NCI-H526 treated with DMSO at 0.1 percent for 48 hours (cell line): ENCODE measurements at regions not wholly inside any gene's neighbourhood (a gene's known extent, or its start where the extent isn't known, plus 50 kb on each side); places are given as distances from the start of the nearest gene placed in this dataset.

ENCODE experiments used
- DNase-seq: peaks from one replicate; lab custom pipeline; 2025; lab: John Stamatoyannopoulos, UW

GRCh38 chr1:193799948-193800690, 613.7 kb upstream of the B3GALT2 start:
- DNase-seq, result no peak

GRCh38 chr1:193799371-193799770, 613.0 kb upstream of the B3GALT2 start:
- no peak for DNase-seq

GRCh38 chr1:193794239-193794638, 607.8 kb upstream of the B3GALT2 start:
- peak; percentile 63 for DNase-seq

GRCh38 chr1:193791746-193792145, 605.3 kb upstream of the B3GALT2 start:
- DNase-seq, result no peak

GRCh38 chr1:193787061-193787460, 600.6 kb upstream of the B3GALT2 start:
- no peak for DNase-seq

- DNase-seq, result no peak
Measured at GRCh38 chr1:193785850-193786420, 599.5 kb upstream of the B3GALT2 start.

- DNase-seq, result no peak
Measured at GRCh38 chr1:193774536-193775323, 588.3 kb upstream of the B3GALT2 start.

GRCh38 chr1:193771596-193771995, 585.2 kb upstream of the B3GALT2 start:
- no peak for DNase-seq

- no peak for DNase-seq
Measured at GRCh38 chr1:193769651-193770050, 583.2 kb upstream of the B3GALT2 start.

GRCh38 chr1:193767886-193768285, 581.5 kb upstream of the B3GALT2 start:
- DNase-seq, result no peak

- no peak for DNase-seq
Measured at GRCh38 chr1:193766329-193766728, 579.9 kb upstream of the B3GALT2 start.

- DNase-seq, result no peak
Measured at GRCh38 chr1:193763266-193763665, 576.9 kb upstream of the B3GALT2 start.

GRCh38 chr1:193762236-193762635, 575.8 kb upstream of the B3GALT2 start:
- no peak for DNase-seq

GRCh38 chr1:193755441-193755840, 569.0 kb upstream of the B3GALT2 start:
- DNase-seq, result no peak

GRCh38 chr1:193754732-193755427, 568.5 kb upstream of the B3GALT2 start:
- no peak for DNase-seq

GRCh38 chr1:193754151-193754550, 567.7 kb upstream of the B3GALT2 start:
- DNase-seq, result no peak

- no peak for DNase-seq
Measured at GRCh38 chr1:193753038-193753756, 566.8 kb upstream of the B3GALT2 start.

GRCh38 chr1:193749868-193750267, 563.5 kb upstream of the B3GALT2 start:
- DNase-seq, result no peak

- DNase-seq, result no peak
Measured at GRCh38 chr1:193747579-193747978, 561.2 kb upstream of the B3GALT2 start.

GRCh38 chr1:193741228-193741627, 554.8 kb upstream of the B3GALT2 start:
- no peak for DNase-seq

- DNase-seq, result no peak
Measured at GRCh38 chr1:193740762-193741161, 554.3 kb upstream of the B3GALT2 start.

- DNase-seq, result no peak
Measured at GRCh38 chr1:193736507-193736906, 550.1 kb upstream of the B3GALT2 start.
